SU-DHL-6 (cell line): ENCODE measurements at regions not wholly inside any gene's neighbourhood (a gene's known extent, or its start where the extent isn't known, plus 50 kb on each side); places are given as distances from the start of the nearest gene placed in this dataset.

Source experiments
- H2AFZ ChIP-seq: fragments of 200-600 bp; sonication (generic); 2 replicates; pipeline ENCODE4 v1.6.1; 2014; ENCODE audit warnings: low read depth, mild to moderate bottlenecking, moderate library complexity, mixed read lengths, antibody characterized with exemption, low read length; ENCODE audit not compliant: severe bottlenecking
- H3F3A ChIP-seq: fragments of 200-600 bp; shearing (Covaris generic); 2 replicates; pipeline ENCODE4 v1.6.0; 2016; ENCODE audit warnings: antibody characterized with exemption, mild to moderate bottlenecking; ENCODE audit not compliant: insufficient read depth
- H3K27ac ChIP-seq: fragments of 200-600 bp; sonication (generic); 2 replicates; pipeline ENCODE4 v1.5.1; 2016; ENCODE audit warnings: low read depth, mild to moderate bottlenecking, low read length, moderate library complexity, mixed read lengths
- H3K27me3 ChIP-seq: fragments of 200-600 bp; sonication (generic), shearing (Covaris generic); 2 replicates; pipeline ENCODE4 v1.6.0; 2014; ENCODE audit warnings: mild to moderate bottlenecking, low read length
- H3K36me3 ChIP-seq: fragments of 200-600 bp; sonication (generic); 2 replicates; pipeline ENCODE4 v1.6.1; 2014; ENCODE audit warnings: mild to moderate bottlenecking, low read length, mixed read lengths
- H3K4me2 ChIP-seq: fragments of 300-600, 200-600 bp; shearing (Covaris generic), sonication (generic); 2 replicates; pipeline ENCODE4 v1.6.0; 2014; ENCODE audit warnings: low read length, low read depth, mild to moderate bottlenecking; ENCODE audit not compliant: poor library complexity, severe bottlenecking
- H3K4me3 ChIP-seq: fragments of 200-600 bp; sonication (generic); 2 replicates; pipeline ENCODE4 v1.5.1; 2014; ENCODE audit warnings: antibody characterized with exemption, low read length, mild to moderate bottlenecking, mixed read lengths; ENCODE audit not compliant: insufficient read depth, poor library complexity, severe bottlenecking
- H3K79me2 ChIP-seq: fragments of 200-600 bp; sonication (generic); 2 replicates; pipeline ENCODE4 v1.6.1; 2014; ENCODE audit warnings: mild to moderate bottlenecking, low read length, moderate library complexity; ENCODE audit not compliant: insufficient read depth
- H3K9ac ChIP-seq: fragments of 200-600 bp; sonication (generic); 2 replicates; pipeline ENCODE4 v1.7.0; 2014; ENCODE audit warnings: mild to moderate bottlenecking, low read length
- H3K9me2 ChIP-seq: fragments of 200-600 bp; sonication (generic); replicated peaks from 2 replicates; pipeline ENCODE4 v1.6.1; 2014; ENCODE audit warnings: low read length; ENCODE audit not compliant: insufficient read depth
- H3K9me3 ChIP-seq: fragments of 200-600 bp; sonication (generic); 2 replicates; pipeline ENCODE4 v1.6.1; 2014; ENCODE audit warnings: low read length, mixed read lengths; ENCODE audit not compliant: insufficient read depth
- H4K20me1 ChIP-seq: fragments of 200-600 bp; sonication (generic); 2 replicates; pipeline ENCODE4 v1.6.1; 2014; ENCODE audit warnings: low read depth, mild to moderate bottlenecking, antibody characterized with exemption, low read length, moderate library complexity, mixed read lengths
- EZH2phosphoT487 ChIP-seq: fragments of 200-600 bp; sonication (generic), shearing (Covaris generic); conservative IDR thresholded peaks from 2 replicates; pipeline ENCODE4 v1.6.1; 2018; ENCODE audit warnings: mild to moderate bottlenecking, antibody characterized with exemption, low read length, moderate library complexity, mixed read lengths
- TF ChIP-seq, protein P1 (sequence below): fragments of 200-600 bp; sonication (generic); IDR thresholded peaks from one replicate; pipeline ENCODE4 v1.5.1; 2017; ENCODE audit warnings: antibody characterized with exemption, mild to moderate bottlenecking, low read length, moderate library complexity; ENCODE audit not compliant: insufficient read depth, poor library complexity, severe bottlenecking

DNA sequence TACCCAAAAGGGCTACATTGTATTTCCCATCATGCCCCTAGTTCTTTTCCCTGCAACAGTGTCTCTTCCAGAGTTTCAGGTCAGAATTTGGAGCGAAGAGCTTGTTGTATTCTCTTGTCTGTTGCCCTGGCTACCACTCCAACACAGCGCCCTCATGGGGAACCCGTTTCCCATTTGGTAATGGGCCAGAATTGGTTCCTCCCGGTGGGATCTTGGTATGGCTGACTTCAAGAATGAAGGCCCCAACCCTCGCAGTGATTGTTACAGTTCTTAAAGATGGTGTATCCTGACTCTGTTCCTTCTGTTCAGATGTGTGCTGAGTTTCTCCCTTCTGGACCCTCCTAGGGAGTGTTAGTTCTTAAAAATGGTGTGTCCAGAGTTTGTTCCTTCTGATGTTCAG is 110.5 kb upstream of the ZNF32 start:
- Histone ChIP-seq H3K4me2 (no peak overlapping the region), H3F3A (no peaks in the 10 kb centered on the region), H3K9me3 (no peaks in the 10 kb centered on the region), H3K27ac (no peak overlapping the region), H3K9ac (no peak overlapping the region), H2AFZ (no peak overlapping the region), H3K79me2 (no peaks in the 10 kb centered on the region), H3K4me3 (no peak overlapping the region), H3K36me3 (no peaks in the 10 kb centered on the region), H3K9me2 (no peaks in the 10 kb centered on the region), H4K20me1 (no peaks in the 10 kb centered on the region), H3K27me3 (no peaks in the 10 kb centered on the region)
- no peak for TF ChIP-seq EZH2phosphoT487
- TF ChIP-seq, protein P1, sequence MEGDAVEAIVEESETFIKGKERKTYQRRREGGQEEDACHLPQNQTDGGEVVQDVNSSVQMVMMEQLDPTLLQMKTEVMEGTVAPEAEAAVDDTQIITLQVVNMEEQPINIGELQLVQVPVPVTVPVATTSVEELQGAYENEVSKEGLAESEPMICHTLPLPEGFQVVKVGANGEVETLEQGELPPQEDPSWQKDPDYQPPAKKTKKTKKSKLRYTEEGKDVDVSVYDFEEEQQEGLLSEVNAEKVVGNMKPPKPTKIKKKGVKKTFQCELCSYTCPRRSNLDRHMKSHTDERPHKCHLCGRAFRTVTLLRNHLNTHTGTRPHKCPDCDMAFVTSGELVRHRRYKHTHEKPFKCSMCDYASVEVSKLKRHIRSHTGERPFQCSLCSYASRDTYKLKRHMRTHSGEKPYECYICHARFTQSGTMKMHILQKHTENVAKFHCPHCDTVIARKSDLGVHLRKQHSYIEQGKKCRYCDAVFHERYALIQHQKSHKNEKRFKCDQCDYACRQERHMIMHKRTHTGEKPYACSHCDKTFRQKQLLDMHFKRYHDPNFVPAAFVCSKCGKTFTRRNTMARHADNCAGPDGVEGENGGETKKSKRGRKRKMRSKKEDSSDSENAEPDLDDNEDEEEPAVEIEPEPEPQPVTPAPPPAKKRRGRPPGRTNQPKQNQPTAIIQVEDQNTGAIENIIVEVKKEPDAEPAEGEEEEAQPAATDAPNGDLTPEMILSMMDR, result no peak

DNA sequence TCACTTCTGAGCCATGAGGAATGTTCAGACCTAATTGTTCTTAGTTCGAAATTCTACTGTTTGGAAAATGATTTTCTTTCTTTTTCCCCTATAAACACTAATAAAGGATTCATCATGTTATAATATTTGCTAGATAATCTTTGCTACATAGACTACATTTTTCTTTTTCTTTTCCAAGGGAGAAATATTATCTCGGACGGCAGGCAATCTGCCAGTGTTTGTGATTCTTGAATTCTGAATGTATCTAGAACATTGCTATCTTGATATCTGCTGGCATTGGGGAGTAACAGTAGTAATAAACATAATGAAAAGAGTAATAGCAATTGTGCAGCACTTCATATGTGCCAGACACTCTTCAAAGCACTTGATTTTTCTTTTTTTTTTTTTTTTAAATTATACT is 107.7 kb upstream of the ZNF32 start:
- H3K79me2 ChIP-seq, result no peaks in the 10 kb centered on the region
- no peaks in the 10 kb centered on the region for H3F3A ChIP-seq
- no peak overlapping the region for H3K4me3 ChIP-seq
- H3K9me2 ChIP-seq, result no peaks in the 10 kb centered on the region
- H3K4me2 ChIP-seq, result no peak overlapping the region
- TF ChIP-seq EZH2phosphoT487, result no peak
- TF ChIP-seq, protein P1, result no peak
- no peaks in the 10 kb centered on the region for H3K9me3 ChIP-seq
- no peak overlapping the region for H3K9ac ChIP-seq
- H3K36me3 ChIP-seq, result no peaks in the 10 kb centered on the region
- H3K27me3 ChIP-seq, result no peaks in the 10 kb centered on the region
- H3K27ac ChIP-seq, result no peak overlapping the region
- H2AFZ ChIP-seq, result no peak overlapping the region
- H4K20me1 ChIP-seq, result no peaks in the 10 kb centered on the region

DNA sequence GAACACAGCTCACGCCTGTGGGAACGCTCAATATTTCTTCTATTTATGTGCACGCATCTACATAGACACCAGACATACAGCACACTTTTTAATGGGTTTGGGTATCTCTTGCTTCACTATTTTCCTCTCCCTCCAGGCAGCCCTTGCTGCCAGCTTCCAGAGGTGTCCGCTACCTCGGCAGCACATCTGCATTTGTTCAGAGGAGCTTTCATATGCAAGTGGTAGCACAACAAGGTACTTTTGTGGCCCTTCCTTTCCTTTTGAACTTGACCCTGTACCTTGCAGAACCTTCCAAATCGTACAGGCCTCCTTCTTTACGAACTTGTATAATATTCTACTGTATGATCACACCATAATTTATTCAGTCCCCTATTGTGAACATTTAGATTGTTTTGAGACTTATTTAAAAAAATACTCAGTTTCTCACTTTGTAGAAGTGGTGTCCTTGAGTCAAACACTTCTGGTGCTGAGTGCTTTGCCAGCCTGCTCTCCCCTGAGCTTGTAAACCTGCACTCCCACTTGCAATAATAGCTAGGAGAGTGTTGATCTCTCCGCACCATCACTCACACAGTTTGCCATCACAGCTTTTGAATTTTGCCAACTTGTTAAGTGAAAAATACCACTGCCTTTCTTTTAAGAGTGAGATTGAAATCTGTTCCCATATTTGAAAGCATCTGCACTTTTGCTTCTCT is 106.0 kb upstream of the ZNF32 start:
- TF ChIP-seq, protein P1, result no peak
- no peak for TF ChIP-seq EZH2phosphoT487
- H3K27me3 ChIP-seq, result no peaks in the 10 kb centered on the region
- no peak overlapping the region for H3K4me3 ChIP-seq
- H3K36me3 ChIP-seq, result no peaks in the 10 kb centered on the region
- no peaks in the 10 kb centered on the region for H3K79me2 ChIP-seq
- H3K27ac ChIP-seq, result no peak overlapping the region
- H4K20me1 ChIP-seq, result no peaks in the 10 kb centered on the region
- no peaks in the 10 kb centered on the region for H3K9me3 ChIP-seq
- no peak overlapping the region for H2AFZ ChIP-seq
- no peak overlapping the region for H3K4me2 ChIP-seq
- no peaks in the 10 kb centered on the region for H3K9me2 ChIP-seq
- no peaks in the 10 kb centered on the region for H3F3A ChIP-seq
- H3K9ac ChIP-seq, result no peak overlapping the region
